HCEC 1CT (cell line): ENCODE measurements at regions not wholly inside any gene's neighbourhood (a gene's known extent, or its start where the extent isn't known, plus 50 kb on each side); places are given as distances from the start of the nearest gene placed in this dataset.
A peak's percentile ranks its signal among the peaks of the same experiment; 100 is the strongest.

Experiments
- DNase-seq: peaks from one replicate; pipeline ENCODE4 v3.0.0-alpha.2; 2017

DNA sequence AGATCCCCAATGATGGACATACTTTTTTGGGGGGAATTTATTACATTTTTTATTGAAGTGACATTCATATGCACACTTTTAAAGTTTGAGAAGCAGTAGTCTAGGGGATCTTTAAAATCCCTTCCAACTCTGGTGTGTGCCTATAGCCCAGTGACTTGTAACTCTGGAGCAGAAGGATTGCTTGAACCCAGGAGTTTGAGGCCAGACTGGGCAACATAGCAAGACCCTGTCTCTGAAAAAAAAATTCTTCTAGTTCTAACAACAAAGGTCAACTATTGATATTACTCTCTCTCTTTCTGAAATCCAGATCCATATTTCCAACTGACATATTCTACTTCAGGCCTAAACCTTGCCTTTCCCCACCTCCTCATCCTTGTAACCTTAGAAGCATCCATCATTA, 148.2 kb upstream of the SPRY4 start:
- DNase-seq, result no peak

- peak; percentile 97 for DNase-seq
Observed at GRCh38 chr5:142472306-142472951, 147.6 kb upstream of the SPRY4 start.

GRCh38 chr5:142466195-142466971, 141.6 kb upstream of the SPRY4 start:
- DNase-seq, result peak; percentile 90

DNA sequence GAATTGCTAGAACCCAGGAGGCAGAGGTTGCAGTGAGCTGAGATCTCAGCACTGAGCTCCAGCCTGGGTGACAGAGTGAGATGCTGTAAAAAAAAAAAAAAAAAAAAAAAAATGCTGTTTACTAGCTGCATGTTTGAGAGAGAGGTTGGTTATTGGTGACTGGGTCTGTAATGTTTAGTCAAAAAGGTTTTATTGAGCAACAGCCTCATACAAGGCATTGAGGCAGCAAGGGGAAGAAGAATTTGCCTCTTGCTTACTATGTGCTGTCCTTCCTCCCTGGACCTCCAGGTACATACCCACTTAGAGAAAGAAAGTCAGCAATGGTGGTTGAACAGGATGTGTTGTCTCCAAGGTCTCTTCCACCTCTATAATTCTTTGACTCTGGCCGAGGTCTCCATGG, 140.7 kb upstream of the SPRY4 start:
- DNase-seq, result peak; percentile 36

- no peak for DNase-seq
Observed at GRCh38 chr5:142463904-142464303, 139.1 kb upstream of the SPRY4 start.

GRCh38 chr5:142461028-142461590, 136.3 kb upstream of the SPRY4 start:
- DNase-seq, result no peak

GRCh38 chr5:142459209-142459608, 134.4 kb upstream of the SPRY4 start:
- no peak for DNase-seq

- DNase-seq, result no peak
Observed at GRCh38 chr5:142455856-142456255, 131.0 kb upstream of the SPRY4 start.

DNA sequence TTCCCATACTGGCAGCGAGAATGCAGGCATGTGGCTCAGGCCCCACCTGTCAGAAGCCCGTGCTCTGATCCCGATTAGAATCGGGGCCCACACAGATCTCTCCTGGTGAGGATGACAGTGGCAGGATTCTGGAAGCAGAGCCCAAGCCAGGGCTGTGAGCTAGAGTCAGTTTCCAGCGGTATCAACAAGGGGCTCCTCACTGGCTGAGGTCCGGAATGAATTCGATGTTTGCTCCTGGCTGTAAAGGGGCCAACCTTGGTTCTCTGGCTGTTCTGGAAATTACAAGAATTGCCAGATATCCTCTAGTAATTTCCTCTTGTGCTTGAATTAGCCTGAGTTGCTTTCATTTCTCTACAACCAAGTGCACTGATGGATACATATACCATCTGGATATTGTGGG, 129.1 kb upstream of the SPRY4 start:
- no peak for DNase-seq

- DNase-seq, result no peak
Observed at GRCh38 chr5:142450419-142450818, 125.6 kb upstream of the SPRY4 start.

DNA sequence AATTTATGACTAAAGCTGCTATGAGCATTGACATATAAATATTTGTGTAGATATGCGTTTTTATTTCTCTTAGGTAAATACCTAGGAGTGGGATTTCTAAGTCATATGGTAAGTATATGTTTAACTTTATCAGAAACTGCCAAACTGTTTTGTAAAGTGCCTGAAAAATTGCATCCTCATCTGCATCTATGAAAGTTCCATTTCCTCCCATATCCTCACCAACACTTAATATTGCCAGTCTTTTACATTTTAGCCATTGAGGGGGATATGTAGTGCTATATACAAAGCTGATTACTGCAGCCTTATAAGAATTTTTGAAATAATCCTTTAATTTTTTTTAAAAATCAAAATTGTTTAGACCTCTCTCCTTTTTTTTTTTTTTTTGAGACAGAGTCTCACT, 123.1 kb upstream of the SPRY4 start:
- DNase-seq, result no peak

DNA sequence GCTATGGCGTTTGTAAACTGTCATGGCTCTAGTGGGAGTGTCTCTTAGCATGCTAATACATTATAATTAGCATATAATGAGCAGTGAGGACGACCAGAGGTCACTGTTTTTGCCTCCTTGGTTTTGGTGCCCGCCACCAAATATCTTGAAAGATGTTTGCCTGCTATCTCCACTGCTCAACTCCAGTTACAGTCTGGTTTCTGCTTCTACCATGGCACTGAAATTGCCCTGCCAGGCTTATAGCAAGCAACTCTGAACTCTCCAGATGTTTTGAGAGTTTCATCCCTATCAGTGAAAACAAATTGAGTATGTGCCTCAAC, 122.1 kb upstream of the SPRY4 start:
- no peak for DNase-seq

DNA sequence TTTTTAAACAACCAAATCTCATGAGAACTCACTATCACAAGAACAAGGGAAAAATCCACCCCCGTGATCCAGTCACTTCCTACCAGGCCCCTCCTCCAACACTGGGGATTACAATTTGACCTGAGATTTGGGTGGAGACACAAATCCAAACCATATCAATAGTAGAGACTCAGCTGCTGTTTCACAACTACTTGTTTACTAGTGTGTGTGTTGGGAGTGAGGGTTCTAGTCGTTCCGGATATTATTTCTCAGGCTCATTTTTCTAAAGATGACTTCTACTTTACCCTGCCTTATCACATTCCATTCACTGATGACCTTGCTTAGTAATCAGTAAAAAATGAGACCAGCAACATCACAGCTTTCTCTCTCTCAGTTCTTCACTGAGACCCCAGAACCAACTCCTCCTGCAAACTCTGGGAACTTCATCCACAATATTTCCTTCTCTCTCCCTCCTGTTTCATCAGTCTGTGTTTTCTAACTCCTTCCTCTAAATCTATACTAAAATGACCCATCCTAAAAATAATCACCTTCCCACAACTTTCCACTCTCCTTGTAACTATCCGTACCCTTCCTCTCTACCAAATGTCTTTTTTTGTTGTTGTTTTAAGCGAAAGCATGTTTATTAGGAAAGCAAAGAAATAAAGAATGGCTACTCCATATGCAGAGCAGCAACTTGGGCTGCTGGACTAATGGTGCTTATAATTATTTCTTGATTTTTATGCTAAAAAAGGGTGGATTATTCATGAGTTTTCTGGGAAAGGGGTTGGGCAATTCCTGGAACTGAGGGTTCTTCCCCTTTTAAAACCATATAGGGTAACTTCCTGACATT, 121.5 kb upstream of the SPRY4 start:
- peak; percentile 85 for DNase-seq

DNA sequence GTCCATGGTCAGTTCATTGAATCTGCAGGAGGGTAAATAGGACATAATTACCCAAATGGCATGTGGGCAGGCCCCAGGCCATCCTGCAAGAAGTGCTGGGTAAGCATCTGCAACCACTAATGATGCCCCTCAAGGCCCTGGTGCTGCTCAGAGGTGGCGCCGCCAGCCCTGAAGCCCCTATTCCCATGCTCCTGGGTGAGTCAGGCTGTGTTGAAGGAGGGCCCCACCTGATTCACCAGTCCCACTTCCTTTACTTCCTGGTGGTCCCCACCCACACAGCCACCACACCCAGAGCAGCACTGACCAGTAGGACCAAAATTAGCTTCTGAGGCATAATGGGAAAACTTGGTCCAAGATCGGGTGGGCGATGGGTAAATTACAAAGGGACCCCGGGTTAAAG, 120.4 kb upstream of the SPRY4 start:
- DNase-seq, result no peak

GRCh38 chr5:142441616-142442015, 116.8 kb upstream of the SPRY4 start:
- no peak for DNase-seq

- no peak for DNase-seq
Observed at GRCh38 chr5:142439207-142439860, 114.5 kb upstream of the SPRY4 start.

- no peak for DNase-seq
Observed at GRCh38 chr5:142438573-142438972, 113.8 kb upstream of the SPRY4 start.

DNA sequence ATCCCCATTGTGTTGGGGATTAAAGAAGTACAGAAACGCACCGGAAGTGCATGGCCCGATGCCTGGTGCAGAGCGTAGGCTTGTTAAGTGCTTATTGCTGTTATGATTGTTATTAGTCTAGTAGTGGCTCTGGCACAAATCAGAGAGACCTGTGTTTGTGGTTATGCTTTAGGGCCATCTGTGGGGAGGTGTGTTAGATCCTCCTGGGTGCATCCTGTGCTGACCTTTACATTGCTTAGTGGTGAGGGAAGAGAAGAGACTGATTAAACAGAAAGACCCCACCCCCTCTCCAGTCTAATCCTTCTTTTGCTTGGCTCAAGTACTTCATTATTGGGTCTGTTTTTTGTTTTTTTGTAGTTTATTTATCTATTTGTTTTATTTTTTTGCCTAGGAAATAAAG, 112.7 kb upstream of the SPRY4 start:
- no peak for DNase-seq

GRCh38 chr5:142435410-142436115, 110.7 kb upstream of the SPRY4 start:
- no peak for DNase-seq

- no peak for DNase-seq
Observed at GRCh38 chr5:142434322-142434612, 109.4 kb upstream of the SPRY4 start.

GRCh38 chr5:142433526-142434321, 108.9 kb upstream of the SPRY4 start:
- no peak for DNase-seq

GRCh38 chr5:142432961-142433360, 108.1 kb upstream of the SPRY4 start:
- DNase-seq, result no peak
